Left lobe of liver (tissue), 2 donors: ENCODE measurements at regions not wholly inside any gene's neighbourhood (a gene's known extent, or its start where the extent isn't known, plus 50 kb on each side); places are given as distances from the start of the nearest gene placed in this dataset.
"Not testable (repeated sequence)": the region's sequence is repeated elsewhere in the genome, so short reads cannot be mapped to it uniquely, and the experiment has no call there.

Experiments
- ATAC-seq: fragments of 200-7000 bp; cut with Tn5 transposase; one replicate; pipeline ENCODE4 v1.9.1; 2020; ENCODE audit warnings: mild to moderate bottlenecking, moderate library complexity
- DNase-seq: peaks from one replicate; pipeline ENCODE4 v3.0.0-alpha.2; 2020; ENCODE audit warnings: low spot score
- donor health status: DM: no; HTN: no; CAD: no; lungs with moderate emphysema.
- donor health status: DM: no; HTN: yes; CAD: no.

GRCh38 chr16:60078819-60079218 is 1344.7 kb upstream of the GOT2 start:
- ATAC-seq: not testable (repeated sequence)

GRCh38 chr16:60077861-60078260 is 1343.7 kb upstream of the GOT2 start:
- no peak for DNase-seq
- no peak for ATAC-seq

More at GRCh38 chr16:60078819-60079218, 1344.7 kb upstream of the GOT2 start:
- DNase-seq: not testable (repeated sequence)

GRCh38 chr16:60074378-60074777 is 1340.3 kb upstream of the GOT2 start:
- ATAC-seq: no peak
- DNase-seq: no peak

- DNase-seq (no peak), ATAC-seq (no peak)
Observed at GRCh38 chr16:60073376-60073775, 1339.3 kb upstream of the GOT2 start.

GRCh38 chr16:60064026-60064425 is 1329.9 kb upstream of the GOT2 start:
- DNase-seq (no peak), ATAC-seq (no peak)

- no peak for DNase-seq
- ATAC-seq: no peak
Observed at GRCh38 chr16:60061396-60061795, 1327.3 kb upstream of the GOT2 start.

GRCh38 chr16:60060731-60061130 is 1326.6 kb upstream of the GOT2 start:
- no peak for ATAC-seq
- DNase-seq: no peak

- DNase-seq (no peak), ATAC-seq (no peak)
Observed at GRCh38 chr16:60059141-60059540, 1325.0 kb upstream of the GOT2 start.

- DNase-seq: no peak
- no peak for ATAC-seq
Observed at GRCh38 chr16:60041671-60042070, 1307.6 kb upstream of the GOT2 start.

- ATAC-seq (no peak), DNase-seq (no peak)
Observed at GRCh38 chr16:60031740-60032139, 1297.6 kb upstream of the GOT2 start.

- DNase-seq (no peak), ATAC-seq (no peak)
Observed at GRCh38 chr16:60027351-60027750, 1293.2 kb upstream of the GOT2 start.

GRCh38 chr16:60013076-60013475 is 1279.0 kb upstream of the GOT2 start:
- DNase-seq (no peak), ATAC-seq (no peak)

- DNase-seq (no peak), ATAC-seq (no peak)
Observed at GRCh38 chr16:60001523-60001922, 1267.4 kb upstream of the GOT2 start.

GRCh38 chr16:59997706-59998105 is 1263.6 kb upstream of the GOT2 start:
- no peak for DNase-seq
- ATAC-seq: no peak

- DNase-seq (no peak), ATAC-seq (no peak)
Observed at GRCh38 chr16:59993101-59993500, 1259.0 kb upstream of the GOT2 start.

- DNase-seq: no peak
- ATAC-seq: no peak
Observed at GRCh38 chr16:59991171-59991570, 1257.1 kb upstream of the GOT2 start.

- no peak for DNase-seq
Observed at GRCh38 chr16:59988591-59988990, 1254.5 kb upstream of the GOT2 start.

GRCh38 chr16:59975953-59976352 is 1241.8 kb upstream of the GOT2 start:
- ATAC-seq (no peak), DNase-seq (no peak)

More at GRCh38 chr16:59988591-59988990, 1254.5 kb upstream of the GOT2 start:
- no peak for ATAC-seq

GRCh38 chr16:59973966-59974365 is 1239.8 kb upstream of the GOT2 start:
- DNase-seq (no peak), ATAC-seq (no peak)

- no peak for ATAC-seq
- no peak for DNase-seq
Observed at GRCh38 chr16:59971264-59971663, 1237.1 kb upstream of the GOT2 start.

- ATAC-seq (no peak), DNase-seq (no peak)
Observed at GRCh38 chr16:59964232-59964924, 1230.3 kb upstream of the GOT2 start.

- no peak for DNase-seq
- ATAC-seq: no peak
Observed at GRCh38 chr16:59959311-59959710, 1225.2 kb upstream of the GOT2 start.

GRCh38 chr16:59950431-59950830 is 1216.3 kb upstream of the GOT2 start:
- ATAC-seq (no peak), DNase-seq (no peak)
